ENCODE measurements at regions not wholly inside any gene's neighbourhood (a gene's known extent, or its start where the extent isn't known, plus 50 kb on each side); places are given as distances from the start of the nearest gene placed in this dataset.

GRCh38 chr11:129316781-129317180, 58.9 kb upstream of the BARX2 start:
- H3K9me3 Mint-ChIP-seq, result peaks cover 0 to 3% (median 0%) of the 10 kb centered on the region in 7 donors
- Histone ChIP-seq H3K4me1 (ENCODE audit: control insufficient read depth, insufficient read depth, low read length, poor library complexity, severe bottlenecking) (no peaks in the 10 kb centered on the region), H3K4me3 (ENCODE audit: low read depth, low read length) (no peak overlapping the region), H3K27ac (ENCODE audit: insufficient read depth, low read length, poor library complexity, severe bottlenecking) (no peak overlapping the region), H3K27me3 (ENCODE audit: control insufficient read depth, insufficient read depth, low read length) (no peaks in the 10 kb centered on the region), H3K36me3 (ENCODE audit: control insufficient read depth, insufficient read depth, low read length) (no peaks in the 10 kb centered on the region), H3K9me3 (ENCODE audit: control insufficient read depth in 2 of 2, low read length in 2 of 2) (no peaks in the 10 kb centered on the region)
- ATAC-seq (ENCODE audit: low read depth in 2 of 2) (no peak), DNase-seq (no peak)
- H3K36me3 Mint-ChIP-seq, result no peaks in the 10 kb centered on the region
- no peak overlapping the region for H3K4me3 Mint-ChIP-seq
- H3K27ac Mint-ChIP-seq, result no peak overlapping the region
- peaks cover 9% of the 10 kb centered on the region for H3K27me3 Mint-ChIP-seq
- no peaks in the 10 kb centered on the region for H3K4me1 Mint-ChIP-seq

GRCh38 chr11:129315781-129316579, 59.7 kb upstream of the BARX2 start:
- no peak overlapping the region for H3K4me3 Mint-ChIP-seq
- H3K9me3 Mint-ChIP-seq, result peaks cover 0 to 3% (median 0%) of the 10 kb centered on the region in 7 donors
- DNase-seq, result no peak
- H3K27me3 ChIP-seq (ENCODE audit: control insufficient read depth, insufficient read depth, low read length), result no peaks in the 10 kb centered on the region
- H3K27ac Mint-ChIP-seq, result no peak overlapping the region
- ATAC-seq (ENCODE audit: low read depth in 2 of 2), result no peak
- H3K27me3 Mint-ChIP-seq, result peaks cover 9% of the 10 kb centered on the region
- H3K4me1 Mint-ChIP-seq, result no peaks in the 10 kb centered on the region
- H3K36me3 Mint-ChIP-seq, result no peaks in the 10 kb centered on the region
- H3K9me3 ChIP-seq (ENCODE audit: control insufficient read depth in 2 of 2, low read length in 2 of 2), result no peaks in the 10 kb centered on the region
- no peaks in the 10 kb centered on the region for H3K36me3 ChIP-seq (ENCODE audit: control insufficient read depth, insufficient read depth, low read length)
- H3K4me1 ChIP-seq (ENCODE audit: control insufficient read depth, insufficient read depth, low read length, poor library complexity, severe bottlenecking), result no peaks in the 10 kb centered on the region
- H3K4me3 ChIP-seq (ENCODE audit: low read depth, low read length), result no peak overlapping the region
- no peak overlapping the region for H3K27ac ChIP-seq (ENCODE audit: insufficient read depth, low read length, poor library complexity, severe bottlenecking)

- Histone ChIP-seq H3K4me1 (ENCODE audit: control insufficient read depth, insufficient read depth, low read length, poor library complexity, severe bottlenecking) (no peaks in the 10 kb centered on the region), H3K27ac (ENCODE audit: insufficient read depth, low read length, poor library complexity, severe bottlenecking) (no peak overlapping the region), H3K4me3 (ENCODE audit: low read depth, low read length) (no peak overlapping the region), H3K27me3 (ENCODE audit: control insufficient read depth, insufficient read depth, low read length) (no peaks in the 10 kb centered on the region), H3K9me3 (ENCODE audit: control insufficient read depth in 2 of 2, low read length in 2 of 2) (no peaks in the 10 kb centered on the region), H3K36me3 (ENCODE audit: control insufficient read depth, insufficient read depth, low read length) (no peaks in the 10 kb centered on the region)
- Mint-ChIP-seq H3K36me3 (no peaks in the 10 kb centered on the region), H3K27ac (no peak overlapping the region), H3K4me1 (no peaks in the 10 kb centered on the region), H3K4me3 (no peak overlapping the region), H3K9me3 (peaks cover 0 to 4% (median 0%) of the 10 kb centered on the region in 7 donors), H3K27me3 (peaks cover 5% of the 10 kb centered on the region)
- ATAC-seq (ENCODE audit: low read depth in 2 of 2) (no peak), DNase-seq (no peak)
These were observed 61.3 kb upstream of the BARX2 start for GRCh38 chr11:129314371-129314770.

- no peaks in the 10 kb centered on the region for H3K27me3 ChIP-seq (ENCODE audit: control insufficient read depth, insufficient read depth, low read length)
- no peak for ATAC-seq (ENCODE audit: low read depth in 2 of 2)
- Mint-ChIP-seq H3K27ac (no peak overlapping the region), H3K4me1 (no peaks in the 10 kb centered on the region), H3K27me3 (peaks cover 4% of the 10 kb centered on the region), H3K4me3 (no peak overlapping the region), H3K36me3 (no peaks in the 10 kb centered on the region), H3K9me3 (peaks cover 0 to 4% (median 0%) of the 10 kb centered on the region in 7 donors)
- no peak overlapping the region for H3K4me3 ChIP-seq (ENCODE audit: low read depth, low read length)
- no peak for DNase-seq
- H3K9me3 ChIP-seq (ENCODE audit: control insufficient read depth in 2 of 2, low read length in 2 of 2), result no peaks in the 10 kb centered on the region
- H3K4me1 ChIP-seq (ENCODE audit: control insufficient read depth, insufficient read depth, low read length, poor library complexity, severe bottlenecking), result no peaks in the 10 kb centered on the region
- H3K27ac ChIP-seq (ENCODE audit: insufficient read depth, low read length, poor library complexity, severe bottlenecking), result no peak overlapping the region
- H3K36me3 ChIP-seq (ENCODE audit: control insufficient read depth, insufficient read depth, low read length), result no peaks in the 10 kb centered on the region
These were observed 61.9 kb upstream of the BARX2 start for GRCh38 chr11:129313541-129314297.

GRCh38 chr11:129312730-129313503, 62.7 kb upstream of the BARX2 start:
- H3K27ac ChIP-seq (ENCODE audit: insufficient read depth, low read length, poor library complexity, severe bottlenecking), result no peak overlapping the region
- H3K36me3 Mint-ChIP-seq, result no peaks in the 10 kb centered on the region
- peaks cover 4% of the 10 kb centered on the region for H3K27me3 Mint-ChIP-seq
- H3K27me3 ChIP-seq (ENCODE audit: control insufficient read depth, insufficient read depth, low read length), result no peaks in the 10 kb centered on the region
- H3K4me3 Mint-ChIP-seq, result no peak overlapping the region
- H3K4me3 ChIP-seq (ENCODE audit: low read depth, low read length), result no peak overlapping the region
- peaks cover 0 to 5% (median 0%) of the 10 kb centered on the region in 7 donors for H3K9me3 Mint-ChIP-seq
- no peak for ATAC-seq (ENCODE audit: low read depth in 2 of 2)
- no peaks in the 10 kb centered on the region for H3K4me1 ChIP-seq (ENCODE audit: control insufficient read depth, insufficient read depth, low read length, poor library complexity, severe bottlenecking)
- no peaks in the 10 kb centered on the region for H3K9me3 ChIP-seq (ENCODE audit: control insufficient read depth in 2 of 2, low read length in 2 of 2)
- no peak for DNase-seq
- H3K4me1 Mint-ChIP-seq, result no peaks in the 10 kb centered on the region
- H3K27ac Mint-ChIP-seq, result no peak overlapping the region
- no peaks in the 10 kb centered on the region for H3K36me3 ChIP-seq (ENCODE audit: control insufficient read depth, insufficient read depth, low read length)

- ATAC-seq (ENCODE audit: low read depth in 2 of 2), result no peak
These were observed 67.3 kb upstream of the BARX2 start for GRCh38 chr11:129308241-129308865.

GRCh38 chr11:129307162-129307561, 68.5 kb upstream of the BARX2 start:
- DNase-seq, result no peak
- no peak for ATAC-seq (ENCODE audit: low read depth in 2 of 2)
- no peaks in the 10 kb centered on the region for H3K36me3 Mint-ChIP-seq
- no peaks in the 10 kb centered on the region for H3K4me1 Mint-ChIP-seq
- no peaks in the 10 kb centered on the region for H3K9me3 ChIP-seq (ENCODE audit: control insufficient read depth in 2 of 2, low read length in 2 of 2)
- H3K27ac Mint-ChIP-seq, result no peak overlapping the region
- peaks cover 0 to 5% (median 0%) of the 10 kb centered on the region in 7 donors for H3K9me3 Mint-ChIP-seq
- no peak overlapping the region for H3K27ac ChIP-seq (ENCODE audit: insufficient read depth, low read length, poor library complexity, severe bottlenecking)
- H3K4me3 ChIP-seq (ENCODE audit: low read depth, low read length), result no peak overlapping the region
- H3K27me3 Mint-ChIP-seq, result peaks cover 4% of the 10 kb centered on the region
- H3K36me3 ChIP-seq (ENCODE audit: control insufficient read depth, insufficient read depth, low read length), result no peaks in the 10 kb centered on the region
- H3K4me1 ChIP-seq (ENCODE audit: control insufficient read depth, insufficient read depth, low read length, poor library complexity, severe bottlenecking), result no peaks in the 10 kb centered on the region
- no peaks in the 10 kb centered on the region for H3K27me3 ChIP-seq (ENCODE audit: control insufficient read depth, insufficient read depth, low read length)
- no peak overlapping the region for H3K4me3 Mint-ChIP-seq

More at GRCh38 chr11:129308241-129308865, 67.3 kb upstream of the BARX2 start:
- Histone ChIP-seq H3K36me3 (ENCODE audit: control insufficient read depth, insufficient read depth, low read length) (no peaks in the 10 kb centered on the region), H3K27me3 (ENCODE audit: control insufficient read depth, insufficient read depth, low read length) (no peaks in the 10 kb centered on the region), H3K9me3 (ENCODE audit: control insufficient read depth in 2 of 2, low read length in 2 of 2) (no peaks in the 10 kb centered on the region), H3K4me3 (ENCODE audit: low read depth, low read length) (no peak overlapping the region), H3K27ac (ENCODE audit: insufficient read depth, low read length, poor library complexity, severe bottlenecking) (no peak overlapping the region), H3K4me1 (ENCODE audit: control insufficient read depth, insufficient read depth, low read length, poor library complexity, severe bottlenecking) (no peaks in the 10 kb centered on the region)
- Mint-ChIP-seq H3K27ac (no peak overlapping the region), H3K9me3 (peaks cover 0 to 5% (median 0%) of the 10 kb centered on the region in 7 donors), H3K27me3 (peaks cover 4% of the 10 kb centered on the region), H3K4me1 (no peaks in the 10 kb centered on the region), H3K4me3 (no peak overlapping the region), H3K36me3 (no peaks in the 10 kb centered on the region)
- no peak for DNase-seq
